GM12872 (cell line): ENCODE measurements at regions not wholly inside any gene's neighbourhood (a gene's known extent, or its start where the extent isn't known, plus 50 kb on each side); places are given as distances from the start of the nearest gene placed in this dataset.

ENCODE experiments used
- TF ChIP-seq, protein P1 (sequence below): IDR thresholded peaks from 3 replicates; pipeline ENCODE4 v1.5.1; 2011; ENCODE audit warnings: low read depth, mild to moderate bottlenecking, low read length, moderate library complexity; ENCODE audit not compliant: insufficient read depth

DNA sequence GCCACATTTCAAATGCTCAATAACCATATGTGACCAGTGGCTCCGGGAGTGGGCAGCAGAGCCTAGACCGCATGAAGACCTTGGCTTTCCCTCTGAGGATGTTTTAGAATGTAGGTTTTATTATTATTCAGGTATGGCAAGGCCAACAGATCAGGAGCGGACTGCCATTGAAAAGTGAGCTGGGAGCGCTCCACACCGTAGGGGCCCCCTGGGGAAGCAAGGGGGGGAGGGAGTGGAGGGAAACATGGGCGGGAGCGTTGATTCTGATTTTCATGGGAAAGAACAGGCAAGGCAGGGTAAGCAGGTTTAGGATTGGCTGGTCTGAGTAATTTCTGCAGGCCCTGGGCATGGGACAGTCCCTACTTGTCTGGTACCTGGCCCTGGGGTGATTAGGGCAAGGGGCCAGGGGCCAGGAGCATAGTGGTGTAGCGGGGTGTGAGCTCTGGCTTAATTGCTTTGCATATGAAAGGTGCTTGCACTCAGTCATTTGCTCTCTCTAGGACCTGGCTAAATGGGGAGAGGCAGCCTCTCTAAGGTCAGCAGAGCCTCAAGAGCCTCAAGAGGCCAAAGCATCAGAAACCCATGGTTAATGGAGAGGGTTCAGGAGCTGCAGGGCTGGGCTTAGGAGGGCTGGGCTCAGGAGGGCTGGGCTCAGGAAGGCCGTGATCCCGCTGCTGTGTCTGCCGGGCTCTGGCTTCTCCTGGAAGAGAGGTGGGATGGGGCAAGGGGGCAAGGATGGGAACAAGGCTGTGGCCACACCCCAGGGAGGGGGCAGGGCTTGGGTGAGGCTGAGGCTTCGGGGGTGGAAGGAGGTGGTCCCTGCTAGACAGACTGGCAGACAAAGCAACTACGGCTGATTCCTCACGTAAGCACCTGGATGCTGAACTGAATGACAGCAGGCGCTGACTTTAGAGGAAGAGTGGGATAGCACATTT lies 82.0 kb upstream of the WASF3 start:
- TF ChIP-seq, protein P1, sequence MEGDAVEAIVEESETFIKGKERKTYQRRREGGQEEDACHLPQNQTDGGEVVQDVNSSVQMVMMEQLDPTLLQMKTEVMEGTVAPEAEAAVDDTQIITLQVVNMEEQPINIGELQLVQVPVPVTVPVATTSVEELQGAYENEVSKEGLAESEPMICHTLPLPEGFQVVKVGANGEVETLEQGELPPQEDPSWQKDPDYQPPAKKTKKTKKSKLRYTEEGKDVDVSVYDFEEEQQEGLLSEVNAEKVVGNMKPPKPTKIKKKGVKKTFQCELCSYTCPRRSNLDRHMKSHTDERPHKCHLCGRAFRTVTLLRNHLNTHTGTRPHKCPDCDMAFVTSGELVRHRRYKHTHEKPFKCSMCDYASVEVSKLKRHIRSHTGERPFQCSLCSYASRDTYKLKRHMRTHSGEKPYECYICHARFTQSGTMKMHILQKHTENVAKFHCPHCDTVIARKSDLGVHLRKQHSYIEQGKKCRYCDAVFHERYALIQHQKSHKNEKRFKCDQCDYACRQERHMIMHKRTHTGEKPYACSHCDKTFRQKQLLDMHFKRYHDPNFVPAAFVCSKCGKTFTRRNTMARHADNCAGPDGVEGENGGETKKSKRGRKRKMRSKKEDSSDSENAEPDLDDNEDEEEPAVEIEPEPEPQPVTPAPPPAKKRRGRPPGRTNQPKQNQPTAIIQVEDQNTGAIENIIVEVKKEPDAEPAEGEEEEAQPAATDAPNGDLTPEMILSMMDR, result no peak

DNA sequence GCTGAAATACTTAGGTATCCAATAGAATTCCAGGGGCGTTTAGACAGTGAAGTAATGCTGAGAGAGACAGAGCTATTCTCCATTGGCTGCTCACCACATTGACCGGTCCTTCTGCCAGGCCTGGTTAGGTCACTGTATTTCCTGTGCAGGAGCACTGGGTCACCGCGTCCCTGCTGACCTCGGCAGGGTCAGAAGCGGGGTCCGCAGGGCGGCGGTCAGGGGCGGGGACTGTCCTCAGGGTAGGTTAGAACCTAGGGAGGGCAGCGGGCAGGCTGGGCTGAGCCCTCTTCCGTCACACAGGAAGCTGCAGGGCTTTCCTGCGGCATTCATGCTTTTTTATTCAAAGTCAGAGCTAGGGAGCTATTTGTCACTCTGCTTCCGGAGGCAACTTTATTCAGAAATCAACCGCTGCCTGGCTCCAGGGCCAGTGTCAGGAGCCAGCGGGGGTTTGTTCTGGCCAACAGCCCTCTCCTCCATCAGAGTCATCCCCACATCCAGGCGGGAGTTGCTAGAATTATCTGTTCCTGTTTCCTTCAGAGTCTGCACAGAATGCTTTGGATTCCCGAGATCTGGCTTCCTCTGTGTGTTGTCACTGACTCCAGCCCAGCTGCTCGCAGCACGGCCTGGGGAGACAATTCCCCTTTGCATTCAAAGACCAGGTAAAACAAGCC lies 81.2 kb upstream of the WASF3 start:
- TF ChIP-seq, protein P1, result no peak

DNA sequence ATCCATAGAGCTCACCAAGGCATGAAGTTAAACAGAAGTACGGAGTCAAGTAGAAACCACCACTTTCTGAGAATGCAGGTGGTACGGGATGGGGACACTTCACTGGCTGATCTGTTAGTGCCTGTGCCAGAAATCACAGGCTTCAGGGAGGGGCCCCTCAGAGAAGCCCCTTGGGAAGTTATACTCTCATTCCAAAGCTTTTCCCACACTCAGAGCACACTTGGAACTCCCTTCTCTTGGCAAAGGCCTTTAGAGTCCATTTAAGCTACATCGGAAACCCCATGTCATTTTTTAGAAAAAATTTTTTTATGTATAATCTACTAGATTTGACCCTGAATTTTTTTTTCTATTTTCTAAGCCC lies 80.7 kb upstream of the WASF3 start:
- TF ChIP-seq, protein P1, result no peak

DNA sequence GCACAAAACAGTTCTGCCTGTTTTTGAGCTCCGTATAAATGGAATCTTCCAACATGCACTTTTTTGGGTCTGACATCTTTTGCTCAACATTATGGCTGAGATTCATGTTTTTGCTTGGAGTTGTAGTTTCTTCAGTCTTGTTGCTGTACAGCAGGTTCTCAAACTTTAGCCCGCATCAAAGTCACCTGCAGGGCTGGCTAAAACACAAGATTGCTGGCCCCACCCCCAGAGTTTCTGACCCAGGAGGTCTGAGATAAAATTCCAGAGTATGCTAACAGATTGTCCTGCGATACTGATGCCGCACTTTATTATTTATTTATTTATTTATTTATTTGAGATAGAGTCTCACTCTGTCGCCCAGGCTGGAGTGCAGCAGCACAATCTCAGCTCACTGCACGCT lies 79.8 kb upstream of the WASF3 start:
- TF ChIP-seq, protein P1, result no peak

DNA sequence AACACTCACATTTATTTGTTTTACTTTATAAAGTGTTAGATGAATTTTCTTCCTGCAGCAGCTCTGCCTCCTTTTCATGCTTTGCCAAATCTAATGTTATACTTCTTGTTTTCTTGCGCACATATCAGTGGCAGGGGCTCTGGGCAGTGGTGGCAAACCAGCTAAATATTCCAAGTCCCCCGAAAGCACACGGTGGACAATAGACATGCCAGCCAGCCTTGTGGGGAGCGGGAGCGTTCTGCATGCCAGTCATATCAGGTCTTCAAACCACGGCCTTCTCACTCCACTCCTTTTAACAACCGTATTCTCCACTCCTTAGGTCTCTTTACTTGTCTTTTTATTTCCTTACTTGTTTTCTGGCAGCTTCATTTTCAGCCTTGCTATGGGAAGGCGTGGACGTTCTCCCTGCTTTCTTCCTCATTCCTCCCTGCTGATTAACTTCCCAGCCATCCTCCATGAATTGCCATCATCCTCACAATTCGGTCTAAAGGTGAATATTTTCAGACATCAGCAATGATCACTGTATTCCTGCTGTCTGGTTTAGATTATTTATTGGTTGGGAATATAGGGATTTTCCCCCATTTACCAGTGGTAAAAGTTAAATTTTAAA lies 77.1 kb upstream of the WASF3 start:
- TF ChIP-seq, protein P1, result no peak

DNA sequence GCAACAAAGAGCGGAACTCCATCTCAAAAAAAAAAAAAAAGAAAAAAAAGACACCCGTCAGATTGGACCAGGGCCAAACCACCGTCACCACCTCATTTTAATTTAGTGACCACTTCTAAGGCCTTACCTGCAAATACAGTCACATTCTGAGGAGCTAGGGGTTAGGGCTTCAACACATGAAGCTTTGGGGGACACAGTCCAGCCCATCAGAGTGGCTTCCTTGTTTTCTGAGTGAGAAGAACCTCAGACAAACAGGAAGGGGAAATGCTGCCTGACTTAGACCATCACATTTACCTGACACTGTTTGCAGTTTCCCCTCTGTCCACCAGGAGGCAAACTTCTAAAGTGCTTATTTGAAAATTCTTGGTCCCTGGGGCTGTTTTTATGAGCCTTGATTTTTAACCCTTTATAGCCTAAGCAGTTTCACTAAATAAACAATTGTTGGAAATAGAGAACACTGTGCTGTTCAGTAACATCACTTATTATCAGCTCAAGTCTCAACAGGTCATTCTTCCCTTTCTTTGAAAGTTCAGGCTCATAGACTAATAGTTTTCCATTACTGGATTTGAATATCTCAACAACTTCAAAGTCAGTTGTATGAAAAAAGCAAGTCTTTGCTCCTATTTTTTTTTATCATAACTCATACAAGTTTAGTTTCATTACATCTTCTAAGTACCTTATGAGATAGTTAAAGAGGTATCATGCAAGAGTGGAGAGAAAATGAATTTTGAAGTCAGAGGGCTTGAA lies 74.9 kb upstream of the WASF3 start:
- TF ChIP-seq, protein P1, result peak; percentile 90

DNA sequence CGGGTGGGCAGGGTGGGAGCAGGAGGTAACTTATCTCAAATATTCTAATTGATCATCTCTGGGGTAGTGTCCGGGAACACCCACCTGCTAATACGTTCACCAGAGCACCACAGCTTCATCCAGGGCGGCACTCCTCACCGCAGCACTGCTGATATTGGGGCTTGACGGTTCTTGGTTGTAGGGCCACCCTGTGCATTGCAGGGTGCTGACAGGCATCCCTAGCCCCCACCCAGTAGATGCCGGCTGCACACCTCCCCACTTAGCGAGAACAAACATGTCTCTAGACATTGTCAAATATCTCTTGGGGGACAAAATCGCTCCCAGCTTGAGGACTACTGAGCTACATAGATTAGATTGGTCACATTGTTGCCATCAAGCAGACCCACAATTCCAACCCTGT lies 73.9 kb upstream of the WASF3 start:
- TF ChIP-seq, protein P1, result no peak
